ENCODE measurements at regions not wholly inside any gene's neighbourhood (a gene's known extent, or its start where the extent isn't known, plus 50 kb on each side); places are given as distances from the start of the nearest gene placed in this dataset.

DNA sequence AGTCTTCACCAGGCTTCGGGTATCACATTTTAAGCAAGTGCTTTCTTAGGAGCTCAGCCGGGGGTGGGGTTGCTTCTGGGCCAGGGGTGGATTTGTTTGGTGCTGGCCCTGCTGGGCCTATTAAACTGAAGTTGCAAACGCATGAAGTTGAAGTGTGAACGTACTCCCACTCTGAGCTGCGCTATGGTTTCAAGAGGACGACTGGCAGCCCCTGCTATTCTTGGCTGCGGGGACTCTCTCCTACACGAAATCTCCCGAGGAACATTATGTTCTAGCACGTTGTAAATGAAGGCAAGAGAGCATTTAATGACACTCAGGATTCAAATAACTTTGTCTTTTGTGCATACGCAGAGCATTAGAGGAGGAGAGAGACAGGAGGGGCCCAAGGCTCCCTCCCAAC lies 401.3 kb upstream of the BOD1L1 start:
- TF ChIP-seq CTCF (IDR thresholded peaks at IDR 0.05) (no peak), EZH2phosphoT487 (IDR thresholded peaks at IDR 0.05) (no peak)
